ENCODE measurements at regions not wholly inside any gene's neighbourhood (a gene's known extent, or its start where the extent isn't known, plus 50 kb on each side); places are given as distances from the start of the nearest gene placed in this dataset.

DNA sequence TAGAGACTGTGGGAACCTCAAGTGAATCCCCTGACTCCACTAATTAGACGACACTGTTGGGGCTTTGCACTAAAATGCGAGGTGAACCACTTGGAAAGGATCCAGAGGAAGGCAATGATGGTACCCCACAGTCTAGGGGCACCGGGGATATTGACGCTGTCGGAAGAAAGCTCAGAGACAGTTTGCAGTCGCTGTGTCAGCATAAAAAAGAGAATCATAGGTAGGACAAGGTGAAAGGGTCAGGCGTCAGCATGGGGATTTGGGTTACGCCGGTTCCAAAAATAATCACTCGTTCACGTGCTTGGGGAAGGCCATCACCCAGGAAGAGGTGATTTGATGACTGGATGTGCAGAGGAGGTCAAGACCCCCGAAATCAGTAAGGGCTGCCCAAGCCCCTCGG, 598.0 kb upstream of the NOX3 start:
- no peak for DNase-seq (ENCODE audit: low read depth)

DNA sequence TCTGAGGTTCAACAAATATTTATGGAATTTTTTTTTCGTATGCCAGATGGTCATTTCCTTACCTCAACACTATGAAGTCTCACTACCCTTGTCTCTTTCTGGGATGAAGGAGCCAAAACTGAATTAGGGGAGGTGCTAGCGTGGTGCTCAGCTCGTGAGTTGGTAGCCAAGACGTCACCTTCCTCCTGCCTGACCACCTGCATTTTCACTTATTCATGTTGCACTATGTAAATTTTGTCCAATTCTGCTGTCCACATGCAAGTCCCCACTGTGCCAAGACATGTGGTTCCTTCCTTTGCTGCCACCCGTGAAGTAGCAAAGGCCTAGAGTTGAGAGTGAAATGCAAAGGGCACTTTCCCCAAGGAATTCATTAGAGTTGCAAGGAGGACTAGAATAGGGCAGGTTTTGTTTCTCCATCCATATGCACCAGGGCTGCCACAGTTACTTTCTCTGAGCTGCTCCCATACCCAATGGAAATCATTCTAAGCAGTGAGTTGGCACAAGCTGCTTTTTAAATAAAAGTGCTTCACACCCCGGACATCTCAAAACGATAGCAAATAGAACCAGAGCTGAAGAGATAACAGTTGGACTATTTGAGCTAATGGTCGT, 591.3 kb upstream of the NOX3 start:
- no peak for DNase-seq (ENCODE audit: low read depth)

- no peak for DNase-seq (ENCODE audit: low read depth)
Observed at GRCh38 chr6:156046268-156046665, 590.6 kb upstream of the NOX3 start.

GRCh38 chr6:156045401-156046267, 590.0 kb upstream of the NOX3 start:
- DNase-seq (ENCODE audit: low read depth): no peak

DNA sequence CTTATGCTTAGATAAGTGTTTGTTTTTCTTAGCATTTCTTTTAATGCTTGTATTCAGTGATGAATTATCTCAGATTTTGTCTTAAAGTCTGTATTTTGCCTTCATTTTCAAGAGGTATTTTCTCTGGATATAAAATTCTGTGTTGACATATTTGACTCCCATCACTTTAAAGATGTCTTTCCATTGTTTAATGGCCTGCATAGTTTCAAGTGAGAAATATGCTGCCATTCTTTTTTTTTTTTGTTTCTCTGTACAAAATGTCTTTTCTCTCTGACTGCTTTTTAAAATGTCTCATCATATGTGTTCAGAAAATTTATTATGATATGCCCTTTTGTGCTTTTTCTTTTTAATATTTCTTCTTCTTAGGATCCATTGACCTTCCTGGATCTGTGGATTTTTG, 578.0 kb upstream of the NOX3 start:
- DNase-seq (ENCODE audit: low read depth): no peak

GRCh38 chr6:156031516-156031915, 575.9 kb upstream of the NOX3 start:
- no peak for DNase-seq (ENCODE audit: low read depth)

DNA sequence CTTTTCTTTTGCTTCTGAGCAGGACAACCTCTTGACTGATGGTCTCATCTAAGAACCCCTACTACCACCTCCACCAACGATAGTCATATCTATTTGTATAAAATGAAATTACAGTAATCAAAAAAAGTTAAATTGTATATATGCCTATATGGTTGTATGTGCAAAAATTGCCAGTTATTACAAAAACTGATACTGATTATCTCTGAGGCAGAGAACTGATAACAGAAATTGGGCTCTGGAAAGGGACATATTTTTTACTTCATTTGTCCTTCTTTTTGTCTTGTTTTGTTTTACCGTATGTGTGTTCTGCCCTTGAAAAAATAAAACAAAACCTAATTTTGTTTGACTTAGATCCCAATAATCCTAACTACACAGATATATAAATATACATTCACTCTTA, 574.4 kb upstream of the NOX3 start:
- no peak for DNase-seq (ENCODE audit: low read depth)

DNA sequence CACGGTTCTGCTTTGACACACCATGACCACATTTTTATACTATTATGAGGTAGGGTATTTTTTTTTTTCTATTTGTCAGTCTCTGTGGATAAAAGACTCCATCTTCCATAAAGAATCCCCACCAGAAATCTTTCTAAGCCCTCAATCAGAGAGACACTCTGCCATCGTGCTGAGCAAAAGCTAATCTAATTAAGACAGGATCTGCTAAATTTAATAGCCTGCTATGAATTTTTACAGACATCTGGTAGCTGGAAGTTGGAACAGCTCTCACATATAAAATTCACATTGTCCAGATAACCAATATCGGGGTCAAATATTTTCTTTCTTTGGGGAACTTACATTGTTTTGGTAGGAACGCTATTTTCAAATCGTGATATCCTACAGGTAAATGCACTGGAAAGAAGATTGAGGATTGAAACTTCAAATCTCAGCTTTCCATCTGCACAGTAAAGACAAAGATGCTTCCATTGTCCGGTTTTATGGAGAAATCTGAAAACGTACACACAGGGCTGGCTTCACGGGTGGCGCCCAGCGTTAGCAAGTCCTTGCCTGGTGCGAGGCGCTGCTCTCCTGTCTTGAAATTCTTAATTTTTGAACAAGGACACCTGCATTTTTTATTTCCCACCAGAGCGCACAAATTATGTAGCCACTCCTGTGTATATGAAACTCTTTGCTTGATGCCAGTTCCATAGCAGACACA, 573.8 kb upstream of the NOX3 start:
- DNase-seq (ENCODE audit: low read depth): no peak

DNA sequence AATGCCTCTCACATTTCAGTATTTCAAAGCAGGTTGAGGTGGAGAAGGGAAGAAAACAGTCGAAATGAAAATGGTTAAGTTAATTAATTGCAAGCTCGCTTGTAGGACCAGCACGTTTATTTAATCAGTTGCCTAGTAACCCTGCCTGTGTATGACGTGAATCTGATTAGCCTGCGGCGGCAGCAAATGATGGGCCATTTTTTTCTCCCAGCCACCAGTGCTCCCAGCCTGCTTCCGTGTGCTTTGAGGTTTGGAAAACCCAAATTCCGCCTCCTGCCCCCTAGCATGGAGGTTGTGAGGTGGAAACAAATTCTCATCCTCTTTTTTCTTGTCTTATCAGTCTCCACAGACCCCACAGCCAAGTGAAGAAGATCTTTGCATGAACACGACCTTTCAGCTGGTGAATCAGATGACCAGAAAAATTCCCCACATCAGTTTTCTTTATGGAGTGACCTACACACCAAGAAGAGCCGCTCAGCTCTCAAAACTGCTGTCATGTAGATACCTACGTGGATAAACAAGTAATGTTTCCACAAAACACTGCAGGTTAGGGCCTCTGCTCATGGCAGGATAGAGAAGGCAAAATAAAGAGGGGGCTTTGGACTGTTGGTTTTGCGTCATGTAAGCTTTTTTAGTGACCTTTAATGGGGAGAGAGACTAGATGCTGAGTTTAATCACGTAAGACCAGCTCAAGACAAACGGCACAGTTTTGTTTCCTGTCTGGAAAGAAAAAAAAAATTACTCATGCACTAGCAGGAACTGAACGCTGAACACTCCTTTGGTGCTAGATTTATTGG, 572.9 kb upstream of the NOX3 start:
- DNase-seq (ENCODE audit: low read depth): peak; percentile 34

- DNase-seq (ENCODE audit: low read depth): no peak
Observed at GRCh38 chr6:156027248-156027626, 571.6 kb upstream of the NOX3 start.

DNA sequence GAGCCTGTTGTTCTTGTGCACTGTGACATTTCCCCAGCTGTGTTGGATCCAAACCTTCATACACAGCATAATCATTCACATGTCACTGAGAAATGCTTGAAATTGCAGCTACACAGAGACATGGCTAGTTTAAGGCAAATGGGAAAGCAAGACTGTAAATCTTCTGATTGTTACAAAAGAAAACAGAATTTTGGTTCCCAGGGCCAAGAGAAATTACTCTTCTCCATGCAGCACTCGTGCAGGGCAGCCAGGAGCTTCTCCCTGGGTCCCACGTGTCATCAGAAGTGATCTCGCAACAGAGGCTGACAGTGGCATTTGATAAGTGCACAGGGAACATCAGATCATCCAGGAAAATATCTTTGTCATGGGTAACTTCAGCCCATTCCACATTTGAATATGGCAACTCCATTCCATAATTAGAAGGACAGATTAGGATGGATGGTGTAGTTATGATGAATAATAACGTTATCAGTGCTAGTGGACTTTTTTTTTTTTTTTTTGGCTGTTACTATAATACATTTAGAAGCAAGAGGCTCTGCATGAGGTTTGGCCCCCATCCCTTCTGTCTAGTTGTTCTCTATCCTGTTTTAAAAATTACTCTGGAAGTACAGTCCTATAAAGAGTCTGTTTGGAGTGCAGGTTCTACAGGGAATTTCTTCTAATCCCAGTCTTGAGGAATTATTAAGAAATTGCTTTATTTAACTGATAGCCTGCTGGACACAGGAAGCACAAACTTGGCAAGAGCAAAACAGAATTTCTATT, 571.0 kb upstream of the NOX3 start:
- DNase-seq (ENCODE audit: low read depth): no peak

DNA sequence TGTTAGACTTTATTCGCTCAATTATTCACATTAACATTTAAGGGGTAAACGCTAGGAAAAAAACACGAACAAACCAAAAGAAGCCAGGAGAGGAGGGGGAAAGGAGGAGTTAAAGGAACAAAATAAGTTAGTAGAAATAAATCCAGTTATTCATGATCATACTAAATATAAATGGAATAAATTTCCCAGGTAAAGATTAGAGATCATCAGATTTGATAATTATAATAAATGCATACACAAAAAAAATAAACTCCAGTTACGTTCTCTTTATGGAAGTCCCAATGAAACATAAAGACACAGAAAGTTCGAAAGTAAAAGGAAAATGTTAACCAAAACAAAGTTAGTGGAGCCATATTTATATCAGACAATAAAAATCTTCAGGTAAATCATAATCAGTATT, 568.7 kb upstream of the NOX3 start:
- no peak for DNase-seq (ENCODE audit: low read depth)

DNA sequence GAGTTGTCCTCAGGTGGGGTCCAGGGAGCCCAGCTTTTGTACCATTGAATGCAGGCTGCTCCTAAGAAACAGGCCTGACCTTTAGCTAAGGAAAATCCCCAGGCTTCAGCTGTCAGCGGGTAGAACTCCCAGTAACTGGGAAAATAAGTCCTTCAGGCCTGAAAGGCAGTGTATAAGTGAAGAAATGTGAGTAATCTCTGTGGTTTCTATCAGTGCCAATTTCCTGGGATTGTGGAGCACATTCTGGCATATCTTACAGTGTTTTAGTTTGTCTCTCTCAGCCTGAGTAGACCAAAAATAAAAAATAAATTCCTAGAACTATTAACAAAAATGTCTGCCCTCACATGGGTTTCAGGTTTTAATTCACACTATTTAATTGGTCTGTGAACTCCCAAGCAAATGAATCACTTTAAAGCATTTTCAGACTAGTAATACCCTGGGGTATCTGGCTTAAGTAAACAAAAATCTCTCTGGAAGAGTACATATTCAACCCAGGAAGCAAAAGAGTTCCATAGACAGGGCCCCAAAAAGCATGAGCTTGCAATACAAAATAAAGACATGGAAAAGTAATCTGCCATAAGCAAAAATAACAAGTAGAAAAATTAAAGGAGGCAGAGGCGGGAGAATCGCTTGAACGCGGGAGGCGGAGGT, 566.2 kb upstream of the NOX3 start:
- no peak for DNase-seq (ENCODE audit: low read depth)

- no peak for DNase-seq (ENCODE audit: low read depth)
Observed at GRCh38 chr6:156017838-156018237, 562.2 kb upstream of the NOX3 start.

- no peak for DNase-seq (ENCODE audit: low read depth)
Observed at GRCh38 chr6:156016186-156016976, 560.7 kb upstream of the NOX3 start.

GRCh38 chr6:156013155-156013554, 557.5 kb upstream of the NOX3 start:
- no peak for DNase-seq (ENCODE audit: low read depth)

DNA sequence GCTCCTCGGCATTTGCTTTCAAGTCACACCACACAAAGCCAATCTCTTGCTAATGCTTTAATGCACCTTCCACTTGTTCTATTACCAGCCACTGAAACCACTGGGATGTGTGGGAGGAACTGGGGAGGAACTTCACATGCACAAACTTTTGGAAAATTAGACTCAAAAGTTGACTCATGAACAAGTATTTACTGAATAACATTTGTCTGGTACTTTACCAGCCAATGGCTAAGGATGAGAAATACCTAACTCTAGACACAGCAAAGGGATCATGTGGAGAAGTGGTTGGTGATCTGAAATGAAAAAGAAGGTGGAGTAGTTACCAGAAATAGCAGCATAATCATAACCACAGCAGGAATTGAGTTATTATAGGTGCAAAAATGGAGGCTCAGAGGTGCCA, 554.0 kb upstream of the NOX3 start:
- no peak for DNase-seq (ENCODE audit: low read depth)

GRCh38 chr6:156004796-156005195, 549.2 kb upstream of the NOX3 start:
- no peak for DNase-seq (ENCODE audit: low read depth)

DNA sequence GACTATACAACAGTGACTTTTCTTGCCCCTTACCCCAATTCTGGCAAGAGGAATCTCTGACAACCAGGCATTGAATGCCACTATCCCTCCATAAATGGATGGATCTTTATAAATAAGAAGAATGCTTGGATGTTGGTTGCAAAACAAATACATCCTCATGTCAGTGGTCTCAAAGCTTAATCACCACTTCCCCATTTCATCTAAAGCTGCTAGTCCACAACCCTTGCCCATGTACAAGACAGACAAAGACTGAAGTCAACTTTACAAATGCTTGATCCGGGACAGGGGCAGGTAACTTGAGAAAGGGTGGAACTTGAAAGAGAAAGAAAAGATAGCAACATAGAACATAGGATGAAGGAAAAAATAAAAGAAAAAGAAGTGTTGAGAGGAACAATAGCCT, 540.5 kb upstream of the NOX3 start:
- no peak for DNase-seq (ENCODE audit: low read depth)

DNA sequence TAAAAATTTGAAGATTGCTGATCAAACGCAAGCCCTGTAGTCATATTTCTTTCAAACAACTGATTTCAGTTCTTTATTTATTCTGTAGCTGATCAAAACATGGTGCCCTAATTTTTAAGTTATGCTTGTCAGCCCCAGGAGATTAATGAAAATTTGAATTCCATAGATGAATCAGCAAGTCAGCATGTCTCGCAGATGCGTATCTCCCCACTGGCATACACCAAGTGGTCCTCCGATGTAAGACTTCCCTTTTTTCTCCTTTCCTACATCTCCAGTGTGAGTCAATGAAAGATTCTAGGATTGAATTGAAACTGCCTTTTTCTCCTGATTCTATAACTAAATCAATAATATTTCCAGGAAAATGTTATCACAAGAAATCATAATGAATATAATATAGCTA, 539.6 kb upstream of the NOX3 start:
- no peak for DNase-seq (ENCODE audit: low read depth)

Data from T-helper 22 cell (primary cell).